NCI-H69 (cell line): ENCODE measurements at regions not wholly inside any gene's neighbourhood (a gene's known extent, or its start where the extent isn't known, plus 50 kb on each side); places are given as distances from the start of the nearest gene placed in this dataset.

ENCODE experiments used
- DNase-seq: peaks from one replicate; lab custom pipeline; 2025; lab: John Stamatoyannopoulos, UW

DNA sequence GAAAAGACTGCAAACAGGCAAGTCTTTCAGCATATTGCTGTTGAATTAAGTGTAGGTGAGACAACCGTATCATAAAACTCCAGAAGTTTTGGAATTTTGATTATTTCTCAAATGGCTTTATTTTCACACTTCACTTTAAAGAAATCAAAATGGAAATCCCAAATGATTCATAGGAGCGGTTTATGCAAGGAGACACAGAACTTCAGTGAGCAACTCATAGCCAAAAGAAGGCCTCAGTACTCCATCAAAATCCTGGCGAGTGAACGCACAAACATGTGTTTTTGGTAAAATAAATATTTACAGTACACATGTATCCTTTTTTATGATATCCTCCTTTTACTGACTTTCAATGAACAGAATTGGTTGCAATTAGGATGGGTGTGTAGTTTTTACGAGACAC lies 140.4 kb upstream of the APCDD1 start:
- DNase-seq: no peak

DNA sequence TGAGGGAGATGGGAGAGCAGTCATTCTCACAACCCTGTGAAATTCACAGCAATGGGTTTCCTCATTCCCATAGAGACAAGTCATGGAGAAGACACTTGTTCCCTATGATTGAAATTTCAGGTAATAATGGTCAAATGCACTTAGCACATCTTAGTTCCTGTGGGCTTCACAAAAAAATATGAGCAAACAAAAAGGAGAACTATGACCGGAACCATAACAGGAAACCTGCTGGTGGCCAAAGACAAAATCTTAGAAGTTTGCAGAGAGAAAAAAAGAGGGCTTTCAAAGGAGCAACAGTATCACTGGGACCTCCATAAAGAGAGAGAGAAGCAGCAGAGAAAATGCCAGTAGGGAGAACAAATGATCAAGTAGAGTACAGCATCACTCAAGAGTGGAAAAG lies 138.9 kb upstream of the APCDD1 start:
- DNase-seq: no peak

DNA sequence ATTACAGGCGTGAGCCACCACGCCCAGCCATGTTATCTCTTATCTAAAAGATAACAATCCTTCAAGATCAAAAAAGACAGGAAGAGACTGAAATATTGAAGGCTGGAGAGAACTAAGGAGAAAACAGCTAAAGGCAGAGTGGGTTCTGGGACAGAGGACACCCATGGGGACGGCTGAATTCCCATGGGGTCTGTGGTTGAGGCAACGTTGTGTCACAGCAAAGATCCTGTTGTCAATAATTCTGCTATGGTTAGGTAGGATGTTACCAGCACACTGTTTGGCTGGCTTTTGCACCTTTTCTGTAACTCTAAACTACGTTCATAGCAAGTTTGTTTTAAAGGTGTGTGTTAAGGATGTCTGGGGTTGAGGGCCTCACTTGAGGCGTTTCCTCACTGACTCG lies 137.7 kb upstream of the APCDD1 start:
- no peak for DNase-seq

DNA sequence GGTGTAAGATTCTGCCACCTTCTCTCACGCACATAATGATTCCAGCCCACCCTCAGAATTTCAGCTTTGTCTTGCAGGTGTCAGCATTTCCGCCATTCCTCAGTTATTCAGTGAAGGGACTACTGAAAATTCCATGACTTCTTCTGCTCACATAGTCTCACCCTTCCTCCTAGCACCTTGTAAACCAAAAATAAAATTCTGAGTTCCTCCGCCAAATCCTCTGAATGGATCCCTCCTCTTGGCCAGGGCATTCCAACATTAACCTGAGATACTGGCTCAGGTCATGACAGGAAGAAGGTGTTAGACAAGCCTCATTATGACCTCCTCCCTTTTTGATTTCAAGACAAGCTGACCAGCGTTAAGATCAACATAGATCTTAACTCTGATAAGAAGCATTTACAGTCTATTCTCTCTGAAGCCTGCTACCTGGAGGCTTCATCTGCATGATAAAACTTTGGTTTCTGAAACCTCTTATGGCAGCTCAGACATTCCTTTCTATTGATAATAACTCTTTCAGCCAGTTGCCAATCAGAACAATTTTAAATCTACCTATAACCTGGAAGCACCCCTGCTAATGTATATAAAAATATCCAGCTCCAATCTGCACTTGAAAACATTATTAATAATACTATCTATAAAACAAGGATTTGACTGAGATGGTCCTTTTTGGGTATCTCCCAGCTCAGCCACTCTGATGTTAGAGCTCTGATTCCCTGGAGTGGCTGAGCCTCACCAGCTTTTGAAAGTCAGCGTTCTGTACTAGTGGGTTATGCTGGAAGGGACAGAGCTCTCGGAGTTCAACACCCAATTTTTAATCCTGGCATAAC lies 136.4 kb upstream of the APCDD1 start:
- no peak for DNase-seq

DNA sequence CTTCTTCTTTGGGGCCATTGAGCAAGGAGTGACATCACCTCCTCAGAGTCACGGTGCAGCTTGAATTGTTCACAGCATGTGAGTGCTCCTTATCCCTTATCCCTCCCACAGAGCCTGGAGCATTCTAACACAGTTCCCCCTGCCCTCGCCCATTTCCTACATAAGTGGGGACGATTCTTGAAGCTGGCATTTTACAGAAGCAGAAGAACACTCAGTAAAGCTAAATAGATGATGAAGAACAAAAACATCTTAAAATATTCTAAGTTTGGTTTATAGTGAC lies 135.8 kb upstream of the APCDD1 start:
- peak; percentile 36 for DNase-seq

DNA sequence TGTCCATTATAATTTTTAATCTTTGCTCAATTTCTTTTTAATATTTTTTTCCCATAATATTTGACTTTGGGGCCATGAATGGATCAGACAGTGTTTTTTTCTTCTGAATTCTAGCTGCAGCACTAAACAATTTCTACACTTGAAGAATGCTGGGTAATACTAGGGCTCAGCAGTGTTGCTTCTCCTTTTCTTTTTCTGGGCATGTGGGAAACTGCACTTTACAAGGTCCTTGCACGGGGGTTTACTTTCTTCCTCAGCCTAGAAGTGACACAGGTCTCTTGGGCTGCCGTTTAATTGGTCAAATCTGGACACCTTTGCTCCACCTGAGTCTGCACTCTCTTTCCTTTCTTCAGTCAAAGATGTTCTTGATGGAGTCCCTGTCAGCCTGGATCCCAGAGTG lies 135.4 kb upstream of the APCDD1 start:
- no peak for DNase-seq

DNA sequence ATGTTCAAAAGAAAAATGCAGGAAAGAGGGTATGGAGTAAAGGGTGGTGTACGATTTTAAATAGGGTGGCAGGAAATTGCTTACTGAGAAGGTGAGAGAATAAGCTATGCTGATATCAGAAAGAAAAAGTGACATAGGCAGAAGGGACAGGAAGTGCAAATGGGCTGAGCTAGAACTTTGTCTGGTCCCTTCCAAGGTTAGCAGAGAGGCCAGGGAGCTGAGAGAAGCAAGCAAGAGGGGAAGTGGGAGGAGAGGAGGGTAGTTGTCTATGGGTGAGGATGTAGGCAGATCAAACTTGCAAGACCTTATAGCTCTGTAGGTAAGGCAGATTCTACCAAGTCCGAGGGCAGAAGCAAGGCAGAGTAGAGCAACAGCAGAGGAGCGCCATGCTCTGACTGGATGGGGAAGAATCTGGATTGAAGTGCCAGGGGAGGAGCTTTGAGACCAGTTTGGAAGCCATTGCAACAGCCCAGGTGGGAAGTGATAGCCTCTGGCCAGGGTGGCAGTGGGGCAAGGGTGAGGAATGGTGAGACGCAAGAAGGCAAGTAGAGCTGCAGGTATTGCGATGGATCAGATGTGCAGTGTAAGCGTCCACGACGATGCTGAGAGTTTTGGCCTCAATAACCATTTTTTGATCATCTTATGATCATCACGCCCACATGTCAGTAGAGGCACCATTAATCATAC lies 134.4 kb upstream of the APCDD1 start:
- no peak for DNase-seq

DNA sequence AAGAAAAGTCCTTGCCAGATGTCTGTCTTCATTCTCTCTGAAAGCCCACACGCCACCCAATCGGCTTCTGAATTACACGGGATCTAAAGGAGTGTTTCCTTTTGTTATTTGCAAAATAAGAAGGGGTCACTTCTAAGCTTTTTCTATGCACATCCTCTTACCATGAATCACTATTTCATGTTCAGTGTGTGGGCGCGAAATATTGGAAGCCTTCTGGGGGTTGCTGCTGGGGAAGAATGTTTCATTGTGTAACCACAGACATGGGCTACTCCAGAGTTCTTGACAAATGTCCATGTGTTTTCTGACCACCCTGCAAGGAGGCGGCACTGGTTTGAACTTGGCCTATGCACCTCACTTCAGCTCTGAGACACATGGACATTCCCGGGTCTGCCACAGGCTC lies 133.6 kb upstream of the APCDD1 start:
- no peak for DNase-seq

DNA sequence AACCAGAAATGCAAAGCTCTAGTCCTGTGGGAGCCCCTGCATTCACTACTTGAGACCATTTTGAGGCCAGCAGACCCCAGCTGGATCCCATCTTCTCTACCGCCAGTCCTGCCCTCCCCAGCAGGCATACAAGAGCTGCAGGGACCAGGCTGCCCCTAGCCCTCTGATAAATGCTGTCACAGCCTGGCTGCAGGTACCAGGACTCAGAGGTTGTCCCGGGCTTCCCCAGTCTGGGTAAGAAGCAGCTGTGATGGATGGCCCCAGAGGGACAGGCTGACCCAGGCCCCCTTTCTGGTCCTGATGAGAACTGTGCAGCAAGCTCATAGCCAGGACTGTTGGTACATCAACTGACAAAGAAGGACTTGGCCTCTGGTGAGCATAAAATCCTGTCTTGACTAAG lies 132.9 kb upstream of the APCDD1 start:
- no peak for DNase-seq

DNA sequence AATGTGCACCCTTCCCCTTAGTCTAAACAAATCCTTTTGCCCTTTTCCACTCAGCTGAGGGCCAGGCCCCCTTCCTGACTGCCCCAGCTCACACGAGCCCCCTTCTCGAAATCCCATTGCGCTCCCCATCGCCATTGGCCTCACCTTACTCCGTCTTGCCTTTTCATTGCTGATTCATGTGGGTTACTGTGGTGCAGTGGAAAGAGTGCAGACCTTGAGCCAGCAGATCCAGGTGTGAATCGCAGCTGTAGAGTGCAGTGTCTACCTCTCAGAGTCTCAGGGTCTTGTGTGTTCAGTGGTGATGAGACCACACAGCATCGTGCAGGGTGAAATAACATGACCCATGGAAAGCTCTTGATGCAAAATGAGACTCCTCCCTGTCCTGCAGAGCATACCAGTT lies 132.4 kb upstream of the APCDD1 start:
- no peak for DNase-seq

DNA sequence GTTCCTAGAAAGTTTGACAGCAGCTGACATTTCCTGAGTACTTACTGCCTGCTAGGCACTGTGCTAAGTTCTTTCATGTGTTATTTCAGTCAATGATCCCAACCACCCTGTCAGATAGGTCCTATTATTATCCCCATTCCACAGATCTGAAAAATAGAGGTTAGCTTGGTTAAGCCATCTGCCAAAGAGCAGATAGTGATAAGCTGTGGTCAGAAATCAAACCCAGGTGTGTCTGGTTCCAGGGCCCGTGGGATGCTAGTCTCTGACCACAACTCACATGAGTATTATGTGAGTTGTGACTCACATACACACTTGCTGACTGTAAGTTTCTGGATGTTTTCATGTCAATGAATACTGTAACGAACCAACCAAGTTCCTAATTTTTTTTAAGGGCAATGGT lies 132.0 kb upstream of the APCDD1 start:
- DNase-seq: no peak

DNA sequence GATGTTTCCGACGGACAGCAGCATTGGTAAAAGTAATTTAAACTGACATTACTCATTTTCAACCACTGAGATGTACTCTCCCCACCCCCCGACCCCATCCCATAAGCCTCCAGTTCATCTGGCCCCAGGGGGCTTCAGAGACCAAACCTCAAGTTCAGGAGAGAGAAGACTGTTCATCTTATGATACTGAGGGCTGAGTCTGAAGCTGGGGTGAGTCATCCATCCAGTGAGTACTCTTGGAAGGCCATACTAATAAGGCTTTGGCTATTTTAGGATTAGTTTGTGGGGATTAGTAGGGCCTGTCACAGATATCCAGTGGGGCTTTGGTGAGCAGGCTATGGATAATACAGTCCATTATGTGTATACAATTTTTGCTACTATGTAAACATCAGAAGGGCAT lies 125.3 kb upstream of the APCDD1 start:
- peak; percentile 31 for DNase-seq

DNA sequence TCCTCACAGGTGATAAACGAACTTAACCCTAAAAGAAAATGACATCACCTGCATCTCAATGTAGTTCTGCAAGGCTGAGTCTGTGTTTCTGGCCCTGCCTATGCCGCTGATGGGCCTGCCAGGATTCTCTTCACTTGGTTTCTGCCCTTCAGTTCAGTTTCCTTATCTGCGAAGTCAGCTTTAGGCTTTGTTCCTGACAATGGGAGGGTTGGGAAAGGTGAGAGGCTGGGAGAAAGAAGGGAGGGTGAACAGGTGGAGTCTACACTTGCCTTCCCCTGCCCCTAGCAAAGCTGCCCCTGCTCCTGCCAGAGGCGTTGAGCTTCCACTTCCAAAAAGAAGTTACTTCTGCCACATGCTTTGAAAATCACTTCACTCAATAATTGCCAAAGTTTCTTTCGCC lies 124.0 kb upstream of the APCDD1 start:
- DNase-seq: peak; percentile 20

DNA sequence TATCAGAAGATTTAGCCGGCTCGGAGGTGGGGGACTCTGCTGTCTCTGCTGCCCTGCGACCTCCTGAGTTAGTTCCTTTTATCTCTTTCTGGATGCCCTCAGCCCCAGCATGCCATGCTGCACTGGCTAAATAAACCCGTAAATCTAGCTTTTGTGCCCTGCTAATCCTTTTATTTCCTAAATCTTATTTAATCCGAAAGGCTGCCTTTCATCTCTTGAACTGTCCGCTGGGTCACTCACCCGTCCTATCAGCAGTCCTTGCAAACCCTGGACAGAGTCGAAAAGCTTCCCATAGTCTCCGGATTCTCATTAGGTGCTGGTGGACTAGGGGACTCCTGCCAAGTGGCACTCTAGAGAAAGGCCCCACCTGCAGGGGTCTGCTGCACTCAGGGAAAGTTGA lies 122.0 kb upstream of the APCDD1 start:
- no peak for DNase-seq

DNA sequence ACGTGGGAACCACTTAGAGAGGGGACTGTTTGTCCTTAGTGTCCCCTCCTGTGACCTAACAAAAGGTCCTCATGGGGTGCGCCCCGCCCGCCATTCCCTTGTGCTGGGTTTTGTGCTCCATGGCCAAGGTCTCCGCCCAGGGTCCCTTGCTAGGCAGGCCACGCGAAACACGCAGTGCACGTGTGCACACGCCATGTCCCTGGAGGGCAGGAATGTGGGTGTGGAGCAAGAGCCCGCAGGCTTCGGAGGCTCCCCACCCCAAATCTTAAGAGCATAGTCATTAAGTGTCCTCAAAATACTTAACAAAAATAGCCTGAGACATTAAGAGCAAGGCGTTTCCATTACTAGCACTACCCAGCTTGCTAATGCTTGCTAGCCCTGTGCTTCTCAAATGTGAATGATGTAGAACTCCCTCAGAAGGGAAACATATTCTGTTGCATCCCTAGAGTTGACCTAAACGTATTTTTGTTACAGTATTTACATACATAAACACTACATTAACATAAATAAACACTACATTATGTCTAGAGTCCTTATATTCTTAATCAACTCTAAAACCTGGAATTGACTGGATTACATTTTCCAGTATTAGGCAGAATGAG lies 117.6 kb upstream of the APCDD1 start:
- peak; percentile 65 for DNase-seq

DNA sequence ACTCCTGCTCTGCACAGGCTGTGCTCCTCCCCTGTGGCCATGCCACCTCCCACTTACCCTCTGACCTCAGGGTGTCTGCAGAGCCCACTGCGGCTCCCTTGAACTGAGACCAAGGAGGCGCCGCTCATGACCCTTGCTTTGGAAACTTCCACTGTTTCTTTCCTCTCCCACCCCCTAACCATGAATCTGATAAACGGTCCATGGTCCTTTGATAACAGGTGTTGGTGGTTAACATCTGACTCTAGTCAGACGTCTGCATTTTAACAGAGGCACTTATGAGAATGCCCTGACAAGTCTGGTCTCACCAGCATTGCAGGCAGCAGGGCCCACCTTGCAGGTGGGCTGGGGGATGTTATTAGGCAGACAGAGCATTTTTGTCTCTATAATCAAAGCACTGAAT lies 113.6 kb upstream of the APCDD1 start:
- DNase-seq: no peak

DNA sequence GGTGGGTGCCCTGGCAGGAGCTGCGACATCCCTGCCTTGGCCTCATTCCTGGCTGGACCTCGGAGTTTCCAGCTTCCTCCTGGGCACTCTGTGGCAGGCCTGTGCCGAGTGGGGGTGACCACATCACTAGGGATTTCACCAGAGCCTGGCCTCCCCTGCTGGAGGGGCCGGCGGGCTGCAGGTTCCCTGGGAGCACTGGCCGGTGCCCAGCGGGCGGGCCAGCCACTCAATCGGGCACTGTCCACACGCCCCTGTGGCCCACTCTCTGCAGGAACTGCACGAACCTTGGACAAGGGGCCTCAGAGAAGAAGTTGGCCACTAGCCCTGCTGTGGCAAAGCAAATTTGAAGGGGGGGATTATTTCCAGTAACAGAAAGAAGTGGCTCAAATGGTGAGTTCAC lies 110.7 kb upstream of the APCDD1 start:
- no peak for DNase-seq

DNA sequence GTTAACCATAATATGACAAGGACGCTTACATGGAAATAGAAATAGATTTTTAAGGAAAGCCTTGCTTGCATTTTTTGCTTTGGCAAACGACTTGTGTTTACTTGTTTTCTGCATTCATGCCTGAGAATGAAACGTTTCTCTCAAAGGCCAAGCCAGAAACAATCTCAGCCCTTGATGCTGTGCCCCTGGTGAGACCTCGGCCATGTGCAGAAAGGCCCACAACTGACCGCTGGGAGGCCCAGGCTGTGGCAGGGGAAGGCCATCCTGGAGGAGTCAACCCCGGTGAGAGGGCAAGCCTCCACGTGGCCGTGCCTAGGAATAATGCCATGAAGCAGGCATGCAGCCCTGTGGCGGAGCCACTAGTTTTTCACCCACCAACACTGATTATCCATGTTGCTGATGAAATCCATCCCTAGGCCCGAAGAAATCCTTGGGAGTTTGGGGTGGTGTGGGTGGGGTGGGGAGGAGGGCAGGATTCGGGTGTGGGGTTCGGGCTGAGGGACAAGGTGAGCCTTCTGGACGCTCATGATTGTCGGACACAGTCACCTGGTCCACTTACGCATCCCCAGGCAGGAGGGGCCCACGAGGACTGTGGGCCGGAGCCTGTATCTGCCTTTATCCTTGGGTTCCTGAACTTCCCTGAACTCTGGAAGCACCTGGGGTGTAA lies 107.6 kb upstream of the APCDD1 start:
- DNase-seq: no peak

DNA sequence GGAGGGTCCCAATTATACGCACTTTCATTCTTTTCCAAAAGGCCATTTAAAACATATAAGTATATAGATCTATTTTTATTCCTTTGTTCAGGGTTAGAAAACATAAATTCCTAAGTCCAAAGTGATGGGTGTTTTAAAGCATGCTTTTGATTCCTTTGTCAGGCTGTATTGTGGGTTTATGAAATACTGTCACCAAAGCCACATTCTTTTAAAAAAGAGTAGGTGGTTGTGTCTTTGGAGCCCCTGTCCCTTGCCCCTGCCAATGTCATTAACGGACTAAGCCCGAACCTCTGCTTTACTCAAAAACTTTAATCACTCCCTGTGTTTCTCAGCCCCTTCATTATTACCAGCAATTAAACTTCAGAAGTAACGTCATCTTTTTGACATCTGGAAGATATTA lies 104.9 kb upstream of the APCDD1 start:
- no peak for DNase-seq

DNA sequence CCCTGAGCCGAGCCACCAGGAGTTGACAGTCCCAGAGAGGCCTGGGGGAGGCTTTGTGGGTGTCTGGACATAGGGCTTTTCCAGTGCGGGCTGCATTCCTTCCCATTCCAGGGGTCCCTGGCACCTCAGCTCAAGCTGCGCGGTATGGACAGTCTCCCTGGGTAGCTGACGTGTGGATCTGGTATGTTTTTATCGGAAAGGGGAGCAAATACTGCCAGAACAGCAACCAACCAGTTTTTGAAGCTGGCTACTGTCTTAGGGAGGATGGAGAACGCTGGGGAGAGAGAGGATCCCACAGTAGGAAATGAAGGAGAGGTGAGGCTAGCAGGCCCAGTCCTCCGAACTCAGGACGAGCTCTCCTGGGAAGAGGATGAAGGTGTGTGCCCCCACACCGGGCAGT lies 103.8 kb upstream of the APCDD1 start:
- no peak for DNase-seq

DNA sequence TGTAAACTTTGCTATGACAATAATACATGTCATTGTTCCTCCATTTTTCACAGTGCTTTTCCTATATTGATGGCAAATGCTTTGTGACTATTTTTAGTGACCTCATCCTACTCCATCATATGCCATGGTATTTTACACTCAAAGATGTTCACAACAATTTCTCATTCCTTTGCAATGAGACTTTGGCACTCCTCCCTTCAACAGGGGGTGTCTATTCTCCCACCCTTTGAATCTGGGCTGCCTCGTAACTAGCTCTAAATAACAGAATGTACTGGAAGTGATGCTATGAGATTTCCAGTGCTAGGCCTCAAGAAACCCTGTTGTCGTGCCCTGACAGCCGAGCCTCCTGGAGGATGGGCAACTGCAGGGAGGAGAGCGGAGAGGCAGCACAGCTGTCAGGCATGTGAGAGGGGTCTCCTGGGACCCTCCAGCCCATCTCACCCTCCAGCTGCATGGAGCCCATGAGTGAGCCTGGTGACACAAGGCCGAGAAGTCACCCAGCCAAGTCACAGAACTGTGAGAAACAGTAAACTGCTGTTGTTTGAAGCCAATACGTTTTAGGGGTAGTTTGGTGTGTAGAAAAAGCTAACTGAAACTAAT lies 103.1 kb upstream of the APCDD1 start:
- DNase-seq: peak; percentile 31

DNA sequence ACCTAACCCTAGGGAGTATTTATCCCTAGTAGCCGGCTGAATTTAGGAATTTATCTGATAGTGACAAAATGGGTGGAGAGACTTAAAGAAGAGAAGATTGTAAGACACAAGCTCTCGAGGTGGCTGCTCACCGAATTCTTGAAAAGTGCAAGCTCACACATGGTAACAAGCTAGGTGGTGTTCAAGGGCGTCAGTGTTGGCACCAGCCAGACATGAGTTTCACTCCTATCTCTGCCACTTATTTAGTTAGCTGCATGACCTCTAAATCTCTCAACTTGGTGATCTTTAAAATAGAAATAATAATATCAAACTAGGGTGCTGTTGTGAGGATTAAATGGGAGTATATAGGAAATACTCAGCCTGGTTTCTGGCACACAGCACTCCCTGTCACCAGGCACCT lies 102.6 kb upstream of the APCDD1 start:
- DNase-seq: peak; percentile 55

DNA sequence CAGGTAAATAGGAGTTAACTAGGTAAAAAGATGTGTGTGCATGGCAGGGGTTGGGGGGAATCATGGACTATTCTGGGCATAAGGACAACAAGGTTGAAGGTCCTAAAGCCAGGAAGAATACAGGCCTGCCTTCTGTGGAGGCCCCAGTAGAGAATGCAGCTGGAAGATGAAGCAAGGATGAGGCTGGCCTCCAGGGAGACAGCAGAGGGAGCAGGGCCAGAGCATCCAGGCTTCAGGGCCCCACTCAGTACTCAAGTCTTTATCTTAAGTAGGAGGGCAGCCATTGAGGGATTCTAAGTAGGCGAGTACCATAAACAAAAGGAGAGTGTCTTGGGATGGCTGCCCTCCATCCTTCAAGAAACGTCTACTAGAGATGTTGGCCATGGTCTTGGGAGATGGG lies 101.8 kb upstream of the APCDD1 start:
- no peak for DNase-seq
